Right hindlimb (tissue), 1 donor: ENCODE measurements at regions not wholly inside any gene's neighbourhood (a gene's known extent, or its start where the extent isn't known, plus 50 kb on each side); places are given as distances from the start of the nearest gene placed in this dataset.
"Not testable (repeated sequence)": the region's sequence is repeated elsewhere in the genome, so short reads cannot be mapped to it uniquely, and the experiment has no call there.

Source experiments
- DNase-seq: peaks from one replicate; pipeline ENCODE4 v3.0.0-alpha.2; 2018

- no peak for DNase-seq
Observed at GRCh38 chr9:90741036-90741435, 60.6 kb upstream of the SYK start.

- DNase-seq: no peak
Observed at GRCh38 chr9:90737742-90738141, 63.9 kb upstream of the SYK start.

- DNase-seq: no peak
Observed at GRCh38 chr9:90735952-90736351, 65.7 kb upstream of the SYK start.

- DNase-seq: no peak
Observed at GRCh38 chr9:90734631-90735030, 67.0 kb upstream of the SYK start.

- DNase-seq: no peak
Observed at GRCh38 chr9:90729351-90729750, 72.3 kb upstream of the SYK start.

GRCh38 chr9:90727488-90727887, 74.1 kb upstream of the SYK start:
- no peak for DNase-seq

GRCh38 chr9:90726215-90726614, 75.4 kb upstream of the SYK start:
- no peak for DNase-seq

GRCh38 chr9:90724880-90725279, 76.7 kb upstream of the SYK start:
- no peak for DNase-seq

- DNase-seq: no peak
Observed at GRCh38 chr9:90724112-90724511, 77.5 kb upstream of the SYK start.

GRCh38 chr9:90722071-90722470, 79.4 kb upstream of the DIRAS2 start:
- peak; percentile 45 for DNase-seq

GRCh38 chr9:90720621-90721265, 78.1 kb upstream of the DIRAS2 start:
- no peak for DNase-seq

- DNase-seq: no peak
Observed at GRCh38 chr9:90706230-90706629, 63.6 kb upstream of the DIRAS2 start.

- DNase-seq: no peak
Observed at GRCh38 chr9:90702441-90702955, 59.9 kb upstream of the DIRAS2 start.

GRCh38 chr9:90698871-90699440, 56.3 kb upstream of the DIRAS2 start:
- DNase-seq: no peak

GRCh38 chr9:90697808-90698207, 55.2 kb upstream of the DIRAS2 start:
- DNase-seq: no peak

- DNase-seq: not testable (repeated sequence)
Observed at GRCh38 chr9:90694187-90694586, 51.6 kb upstream of the DIRAS2 start.
